ENCODE measurements at regions not wholly inside any gene's neighbourhood (a gene's known extent, or its start where the extent isn't known, plus 50 kb on each side); places are given as distances from the start of the nearest gene placed in this dataset.

- TF ChIP-seq EP300 (IDR thresholded peaks at IDR 0.05) (no peak), CTCF (IDR thresholded peaks at IDR 0.05) (no peak), POLR2A (IDR thresholded peaks at IDR 0.05) (no peak)
- Histone ChIP-seq H3K4me3 (no peak overlapping the region), H3K4me1 (no peaks in the 10 kb centered on the region), H3K36me3 (no peaks in the 10 kb centered on the region), H3K9me3 (no peaks in the 10 kb centered on the region), H3K27ac (no peak overlapping the region), H3K27me3 (no peaks in the 10 kb centered on the region)
- DNase-seq (ENCODE audit: low spot score in 2 of 2): no peak
- WGBS: 82% methylated on average over 7 of the region's 7 CpGs
Measured at GRCh38 chr2:160679686-160680085, 186.1 kb upstream of the RBMS1 start.

GRCh38 chr2:160680294-160680693 is 186.7 kb upstream of the RBMS1 start:
- H3K27me3 ChIP-seq: no peaks in the 10 kb centered on the region
- H3K9me3 ChIP-seq: no peaks in the 10 kb centered on the region
- no peaks in the 10 kb centered on the region for H3K36me3 ChIP-seq
- H3K4me3 ChIP-seq: no peak overlapping the region
- no peak for DNase-seq (ENCODE audit: low spot score in 2 of 2)
- TF ChIP-seq CTCF (IDR thresholded peaks at IDR 0.05): no peak
- TF ChIP-seq EP300 (IDR thresholded peaks at IDR 0.05): no peak
- TF ChIP-seq POLR2A (IDR thresholded peaks at IDR 0.05): no peak
- TF ChIP-seq POLR2AphosphoS5 (IDR thresholded peaks at IDR 0.05): no peak
- no peaks in the 10 kb centered on the region for H3K4me1 ChIP-seq
- H3K27ac ChIP-seq: no peak overlapping the region

DNA sequence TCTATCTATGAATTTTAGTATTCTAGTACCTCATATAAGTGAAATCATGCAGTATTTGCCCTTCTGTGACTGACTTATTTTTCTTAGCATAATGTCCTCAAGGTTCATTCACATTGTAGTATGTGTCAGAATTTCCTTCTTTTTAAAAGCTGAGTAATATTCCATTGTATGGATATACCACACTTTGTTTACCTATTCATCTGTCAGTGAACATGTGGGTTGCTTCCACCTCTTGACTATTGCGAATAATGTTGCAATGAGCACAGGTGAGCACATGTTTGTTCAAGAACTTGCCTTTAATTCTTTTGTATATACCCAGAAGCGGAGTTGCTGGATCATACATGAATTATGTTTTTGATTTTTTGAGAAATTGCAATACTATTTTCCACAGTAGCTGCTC is 187.4 kb upstream of the RBMS1 start:
- Histone ChIP-seq H3K27ac (no peak overlapping the region), H3K4me3 (no peak overlapping the region), H3K9me3 (no peaks in the 10 kb centered on the region), H3K36me3 (no peaks in the 10 kb centered on the region), H3K27me3 (no peaks in the 10 kb centered on the region), H3K4me1 (no peaks in the 10 kb centered on the region)
- DNase-seq (ENCODE audit: low spot score in 2 of 2): no peak
- WGBS: 47% methylated on average over 2 of the region's 2 CpGs
- TF ChIP-seq POLR2A (IDR thresholded peaks at IDR 0.05) (no peak), POLR2AphosphoS5 (IDR thresholded peaks at IDR 0.05) (no peak), CTCF (IDR thresholded peaks at IDR 0.05) (no peak), EP300 (IDR thresholded peaks at IDR 0.05) (no peak)

DNA sequence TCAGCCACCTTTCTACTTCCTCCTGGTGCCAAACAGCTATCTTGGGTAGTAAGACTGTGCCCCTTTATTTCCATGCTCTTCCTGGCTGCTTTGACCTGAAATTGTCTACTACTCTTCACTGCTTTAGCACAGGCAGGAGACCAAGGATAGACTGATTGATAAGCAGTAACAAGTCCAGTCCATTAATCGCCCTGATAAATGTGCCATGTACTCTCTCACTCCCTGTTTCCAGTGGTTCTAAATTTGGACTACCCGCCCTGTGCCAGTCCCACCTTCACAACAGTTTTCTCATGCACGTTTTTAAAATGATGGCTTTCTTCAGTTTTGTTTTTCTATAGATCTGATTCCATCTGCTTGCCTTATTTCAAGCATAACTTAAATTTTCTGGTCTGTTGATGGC is 189.6 kb upstream of the RBMS1 start:
- Histone ChIP-seq H3K4me3 (no peak overlapping the region), H3K27me3 (no peaks in the 10 kb centered on the region), H3K36me3 (no peaks in the 10 kb centered on the region), H3K27ac (no peak overlapping the region), H3K9me3 (no peaks in the 10 kb centered on the region), H3K4me1 (no peaks in the 10 kb centered on the region)
- 86% methylated on average over 3 of the region's 3 CpGs for WGBS
- DNase-seq (ENCODE audit: low spot score in 2 of 2): no peak
- no peak for TF ChIP-seq EP300 (IDR thresholded peaks at IDR 0.05)
- no peak for TF ChIP-seq POLR2AphosphoS5 (IDR thresholded peaks at IDR 0.05)
- no peak for TF ChIP-seq CTCF (IDR thresholded peaks at IDR 0.05)
- no peak for TF ChIP-seq POLR2A (IDR thresholded peaks at IDR 0.05)

GRCh38 chr2:160687629-160688028 is 194.0 kb upstream of the RBMS1 start:
- DNase-seq (ENCODE audit: low spot score in 2 of 2): no peak
- H3K36me3 ChIP-seq: no peaks in the 10 kb centered on the region
- H3K27ac ChIP-seq: no peak overlapping the region
- WGBS: 84% methylated on average over 7 of the region's 7 CpGs
- no peaks in the 10 kb centered on the region for H3K4me1 ChIP-seq
- H3K27me3 ChIP-seq: no peaks in the 10 kb centered on the region
- no peak overlapping the region for H3K4me3 ChIP-seq
- no peak for TF ChIP-seq POLR2A (IDR thresholded peaks at IDR 0.05)
- TF ChIP-seq POLR2AphosphoS5 (IDR thresholded peaks at IDR 0.05): no peak
- TF ChIP-seq CTCF (IDR thresholded peaks at IDR 0.05): no peak
- no peak for TF ChIP-seq EP300 (IDR thresholded peaks at IDR 0.05)
- no peaks in the 10 kb centered on the region for H3K9me3 ChIP-seq
